ENCODE measurements at regions not wholly inside any gene's neighbourhood (a gene's known extent, or its start where the extent isn't known, plus 50 kb on each side); places are given as distances from the start of the nearest gene placed in this dataset.
"Not testable (repeated sequence)": the region's sequence is repeated elsewhere in the genome, so short reads cannot be mapped to it uniquely, and the experiment has no call there.

DNA sequence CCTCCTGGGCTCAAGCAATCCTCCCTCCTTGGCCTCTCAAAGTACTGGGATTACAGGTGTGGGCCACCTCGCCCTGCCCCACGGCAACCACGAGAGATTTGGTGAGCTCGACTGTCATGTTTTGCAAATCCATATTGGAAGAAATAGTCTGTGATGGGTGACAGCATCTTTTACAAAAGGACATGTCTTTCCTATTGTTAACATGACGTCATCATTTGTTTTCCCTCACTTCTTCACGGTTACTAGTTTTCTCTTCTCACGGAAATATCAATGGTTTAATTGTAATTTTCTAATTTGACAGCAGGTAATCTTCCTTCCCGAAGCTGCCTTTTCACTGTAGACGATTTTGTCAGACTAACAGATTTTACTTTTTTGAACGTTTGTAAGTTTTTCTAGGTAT, 110.8 kb upstream of the GREM2 start:
- no peak for DNase-seq (ENCODE audit: low read depth)

DNA sequence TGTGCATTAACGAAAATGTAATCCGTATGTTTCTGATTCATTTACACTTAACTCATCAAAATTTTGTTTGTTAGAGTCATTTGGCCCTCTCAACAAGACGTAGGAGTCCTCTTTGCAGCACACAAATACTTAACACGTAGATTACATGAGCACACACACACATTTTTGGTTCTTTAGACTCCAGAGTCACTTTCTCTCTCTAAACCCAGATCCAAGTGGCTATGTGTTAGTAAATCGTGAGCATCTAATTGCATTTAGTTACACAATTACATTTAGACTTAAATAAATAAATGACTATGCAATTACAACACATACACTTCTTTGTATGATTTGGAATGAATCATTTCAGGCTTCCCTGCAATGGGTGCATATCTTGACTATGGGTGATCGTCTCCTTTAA, 109.0 kb upstream of the GREM2 start:
- peak; percentile 52 for DNase-seq (ENCODE audit: low read depth)

DNA sequence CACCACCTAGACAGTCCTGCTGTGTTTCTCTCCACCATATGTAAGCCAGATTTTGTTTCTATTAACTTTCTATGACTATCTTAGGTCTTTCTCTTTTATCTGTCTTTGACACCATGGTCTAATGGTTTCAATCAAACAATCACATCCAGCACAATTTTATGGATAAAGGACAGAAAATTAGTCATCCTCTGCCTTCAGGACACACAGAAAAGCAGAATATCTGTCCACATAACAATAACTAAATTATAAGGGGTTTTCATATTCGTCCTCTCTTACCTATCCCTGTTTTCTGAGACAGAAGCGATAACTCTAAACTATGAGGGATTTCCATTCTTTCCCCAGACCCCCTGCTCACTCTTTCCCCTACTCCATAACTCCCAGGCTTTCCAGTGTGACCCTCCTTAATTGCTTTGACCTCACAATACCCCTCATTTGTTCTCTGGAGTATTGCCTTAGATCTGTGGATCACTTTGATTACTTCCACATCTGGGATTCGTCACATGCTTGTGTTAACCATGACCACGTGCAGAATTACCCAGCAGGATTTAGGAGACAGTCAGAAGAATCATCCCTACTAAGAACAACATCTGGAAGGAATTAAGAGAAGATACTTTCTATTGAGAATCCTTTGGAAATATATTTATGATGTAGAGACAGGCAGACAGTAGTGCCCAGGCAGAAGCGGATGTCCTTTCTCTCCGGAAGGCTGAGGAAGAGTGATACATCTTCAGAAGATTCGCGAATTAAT, 108.2 kb upstream of the GREM2 start:
- peak; percentile 81 for DNase-seq (ENCODE audit: low read depth)

DNA sequence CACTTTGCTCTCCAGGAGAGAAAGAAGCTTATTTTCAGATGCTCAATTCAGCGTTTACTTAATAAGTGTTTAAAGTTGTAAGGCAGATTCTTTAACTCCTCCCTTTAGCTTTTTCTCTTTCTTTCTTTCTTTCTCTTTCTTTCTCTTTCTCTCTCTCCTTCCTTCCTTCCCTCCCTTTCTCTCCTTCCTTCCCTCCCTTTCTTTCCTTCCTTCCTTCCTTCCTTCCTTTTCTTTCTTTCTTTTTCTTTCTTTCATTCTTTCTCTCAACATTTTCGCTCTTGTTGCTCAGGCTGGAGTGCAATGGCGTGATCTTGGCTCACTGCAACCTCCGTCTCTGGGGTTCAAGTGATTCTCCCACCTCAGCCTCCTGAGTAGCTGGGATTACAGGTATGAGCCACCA, 104.6 kb upstream of the GREM2 start:
- DNase-seq (ENCODE audit: low read depth) = not testable (repeated sequence)

DNA sequence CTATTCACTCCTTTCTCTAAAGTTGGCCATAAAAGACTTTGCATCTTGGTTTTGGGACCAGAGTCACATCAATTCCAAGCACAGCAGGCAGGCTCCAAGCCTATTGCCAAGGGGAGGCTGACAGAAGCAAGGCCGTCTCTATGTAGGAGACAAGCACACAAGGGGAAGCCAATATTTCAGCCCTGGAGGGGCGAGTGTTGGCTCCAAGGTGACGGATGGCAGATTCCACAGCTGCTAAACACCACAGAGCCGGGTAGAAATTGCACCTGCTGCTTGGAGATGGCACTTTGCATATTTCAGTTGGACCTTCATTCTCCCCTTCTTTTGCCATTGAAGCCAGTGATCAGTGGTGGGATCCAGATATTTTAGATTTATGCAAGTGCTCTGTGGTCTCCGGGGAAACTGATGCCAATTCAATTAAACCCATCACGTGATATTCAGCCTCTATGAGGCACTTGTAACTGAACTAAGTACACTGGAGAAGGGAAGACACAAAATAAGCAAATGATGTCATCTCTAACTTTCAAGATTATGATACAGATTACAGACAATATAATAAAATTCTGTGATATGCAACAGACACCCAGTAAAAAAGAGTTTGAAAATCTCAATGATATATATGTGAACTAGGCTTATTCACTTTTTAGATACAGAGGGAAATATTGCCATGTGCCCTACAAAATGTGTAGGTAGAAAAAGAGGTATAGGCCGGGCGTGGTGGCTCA, 102.8 kb upstream of the GREM2 start:
- no peak for DNase-seq (ENCODE audit: low read depth)

DNA sequence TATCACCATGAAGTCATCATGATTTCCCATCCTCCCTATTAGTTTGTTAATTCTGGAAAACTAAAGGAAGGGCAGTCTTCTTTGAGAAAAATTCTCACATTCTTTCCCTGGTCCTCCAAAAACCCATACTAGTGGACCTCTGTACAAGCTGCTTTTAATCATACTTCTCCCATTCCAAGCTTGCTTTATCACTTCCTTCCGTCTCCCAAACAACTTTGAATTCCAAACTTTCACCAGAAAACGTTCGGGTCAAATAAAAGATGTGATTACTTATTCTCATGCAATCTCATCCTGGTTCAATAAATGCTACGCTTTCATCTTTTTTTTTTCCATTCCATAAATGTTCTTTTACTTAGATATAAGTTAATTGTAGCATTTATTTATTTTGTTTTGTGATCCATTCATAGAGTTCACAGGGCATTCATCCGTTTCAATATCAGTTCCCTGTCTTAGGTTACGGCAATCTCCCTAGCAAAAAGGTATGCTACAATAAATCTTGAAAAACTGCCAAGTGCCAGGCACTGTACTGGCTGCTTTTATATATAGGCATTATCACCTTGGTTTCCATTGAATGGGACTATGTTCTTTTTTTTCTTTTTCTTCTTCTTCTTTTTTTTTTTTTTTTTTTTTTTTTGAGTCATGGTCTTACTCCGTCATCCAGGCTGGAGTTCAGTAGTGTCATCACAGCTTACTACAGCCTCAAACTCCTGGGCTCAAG, 100.2 kb upstream of the GREM2 start:
- peak; percentile 94 for DNase-seq (ENCODE audit: low read depth)

DNA sequence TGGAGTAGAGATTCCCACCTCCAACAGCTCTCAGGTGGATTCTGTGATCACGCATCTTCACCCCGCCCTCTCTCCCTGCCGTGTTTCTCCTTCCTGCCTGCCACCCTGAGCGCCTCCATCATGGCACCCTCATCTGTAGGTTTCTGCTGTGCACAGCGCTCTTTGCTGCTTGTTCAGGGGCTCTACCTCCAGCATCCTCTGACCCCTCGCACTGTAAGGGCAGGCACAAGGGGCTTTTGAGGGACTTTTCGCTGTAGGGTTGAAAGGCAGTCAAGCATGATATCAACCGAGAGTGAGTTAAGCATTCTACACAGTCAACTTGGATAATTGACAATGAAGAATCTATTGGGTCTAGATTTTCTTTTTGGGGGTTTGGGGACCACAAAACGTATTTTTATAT, 99.1 kb upstream of the GREM2 start:
- DNase-seq (ENCODE audit: low read depth) = no peak

DNA sequence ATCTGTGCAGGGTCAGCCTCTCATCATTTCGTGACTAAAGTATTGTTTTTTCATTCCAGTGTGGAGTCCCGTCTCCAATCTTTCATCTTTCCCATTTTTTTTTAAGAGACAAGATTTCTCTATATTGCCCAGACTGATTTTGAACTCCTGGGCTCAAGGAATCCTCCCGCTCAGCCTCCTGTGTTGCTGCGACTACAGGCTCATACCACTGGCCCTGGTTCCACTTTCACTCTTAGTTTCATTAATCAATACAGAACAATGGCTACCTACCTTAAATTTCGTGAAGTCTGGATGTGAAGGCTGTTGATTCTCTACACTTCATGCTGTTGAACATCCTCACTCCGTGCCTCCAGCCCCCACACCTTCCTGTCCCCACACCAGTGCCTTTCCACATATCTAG, 97.7 kb upstream of the GREM2 start:
- DNase-seq (ENCODE audit: low read depth) = no peak

DNA sequence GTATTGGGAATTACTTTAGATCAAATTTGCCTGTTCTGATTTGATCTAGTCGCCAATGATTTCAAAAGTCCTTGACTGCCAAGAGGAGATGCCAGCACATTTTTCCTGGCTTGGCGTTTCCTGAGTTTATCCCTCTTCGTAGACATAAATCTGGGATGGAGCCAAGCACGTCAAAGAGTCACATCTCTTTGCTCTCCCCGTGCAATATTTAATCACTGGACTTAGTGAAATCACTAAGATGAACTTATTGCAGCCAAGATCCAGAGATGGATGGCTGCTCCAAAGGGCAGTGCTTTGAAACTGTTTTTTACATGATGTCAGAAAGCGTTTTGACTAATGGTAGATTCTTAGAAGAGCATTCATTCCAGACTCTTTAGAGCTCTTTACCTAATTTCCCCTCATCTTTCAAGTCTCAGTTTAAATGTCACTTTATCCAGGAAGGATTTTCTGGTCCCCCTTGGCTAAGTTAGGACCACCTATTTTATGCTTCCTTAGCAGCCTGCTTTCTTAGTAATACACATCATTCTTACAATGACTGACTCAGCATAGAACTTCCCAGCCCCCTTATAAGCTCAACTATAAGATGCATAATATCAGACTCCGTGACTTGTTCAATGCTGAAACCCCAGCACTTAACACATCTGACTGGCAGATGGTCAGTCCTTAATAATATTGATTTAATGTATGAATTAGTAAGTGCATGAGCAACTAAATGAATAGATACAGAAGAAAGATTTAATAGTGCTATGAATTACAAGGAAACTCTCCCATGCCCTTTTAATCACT, 94.4 kb upstream of the GREM2 start:
- peak; percentile 81 for DNase-seq (ENCODE audit: low read depth)

DNA sequence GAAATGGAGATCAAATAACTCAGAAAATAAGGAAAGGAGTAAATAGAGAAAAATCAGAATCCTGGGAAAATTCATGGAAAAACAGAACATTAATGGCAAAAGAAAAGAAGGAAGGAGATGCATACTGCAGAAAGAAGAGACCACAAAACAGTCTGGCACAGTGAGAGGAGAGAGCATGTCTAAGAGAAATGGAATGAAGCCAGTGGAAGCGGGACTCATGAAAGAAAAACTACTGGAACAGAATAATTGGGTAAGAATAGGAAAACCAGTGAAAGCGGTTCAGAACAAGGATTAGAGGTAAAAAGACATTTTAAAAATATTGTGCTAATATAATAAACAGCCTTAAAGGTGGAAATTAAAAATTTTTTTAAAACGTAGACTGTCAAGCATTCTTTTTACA, 93.6 kb upstream of the GREM2 start:
- DNase-seq (ENCODE audit: low read depth) = peak; percentile 85

DNA sequence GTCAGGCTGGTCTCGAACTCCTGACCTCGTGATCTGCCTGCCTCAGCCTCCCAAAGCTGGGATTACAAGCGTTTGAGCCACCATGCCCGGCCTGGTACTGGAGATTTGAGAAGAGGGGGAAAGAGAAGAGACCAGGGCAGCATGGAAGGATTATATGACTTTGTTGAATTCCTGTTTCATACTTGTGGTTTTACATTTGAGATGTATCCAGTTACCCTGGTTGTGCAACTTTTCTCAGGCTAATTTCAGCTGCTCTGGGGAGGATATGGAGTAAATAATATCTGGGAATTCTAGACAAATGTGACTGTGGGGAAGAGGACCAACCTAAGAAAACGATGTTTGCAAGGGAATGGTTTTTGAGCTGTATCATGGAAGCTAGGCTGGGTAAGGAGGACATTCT, 89.5 kb upstream of the GREM2 start:
- DNase-seq (ENCODE audit: low read depth) = peak; percentile 93

DNA sequence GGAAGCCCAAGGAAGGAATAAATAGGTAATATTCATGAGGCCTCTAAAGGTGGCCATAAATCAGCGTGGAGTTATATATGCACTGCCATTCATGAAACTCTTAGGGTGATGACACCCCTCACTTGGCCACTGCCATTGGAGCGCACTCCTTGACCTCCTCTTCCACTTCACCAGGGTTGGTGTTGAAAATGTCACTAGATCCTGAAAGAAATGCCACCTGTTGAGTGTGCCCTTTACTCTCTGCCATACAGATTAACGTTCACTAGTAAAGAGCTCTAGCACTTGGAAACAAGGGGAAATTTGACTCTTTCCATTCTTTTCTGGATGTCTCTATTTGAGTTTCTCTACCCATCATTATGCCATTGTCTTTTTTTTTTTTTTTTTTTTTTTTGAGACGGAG, 83.5 kb upstream of the GREM2 start:
- DNase-seq (ENCODE audit: low read depth) = no peak

DNA sequence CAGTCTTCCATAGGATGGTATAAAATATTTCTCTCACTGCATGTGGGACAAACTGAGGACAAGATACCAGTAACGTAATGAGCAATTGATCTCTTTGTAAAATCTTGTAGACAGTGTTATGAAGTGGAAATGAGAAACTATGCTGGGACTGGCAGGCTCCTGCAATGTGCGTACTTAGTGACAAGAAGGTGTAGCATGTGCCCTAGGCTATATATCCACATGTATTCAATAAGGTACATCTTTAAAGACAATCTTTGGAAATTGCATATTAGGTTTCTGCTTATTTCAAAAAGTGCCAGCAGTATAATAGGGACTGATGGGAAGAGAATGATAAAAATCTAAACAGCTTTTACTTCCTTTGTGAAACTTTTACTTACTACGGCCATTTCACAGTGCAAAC, 81.9 kb upstream of the GREM2 start:
- DNase-seq (ENCODE audit: low read depth) = no peak

DNA sequence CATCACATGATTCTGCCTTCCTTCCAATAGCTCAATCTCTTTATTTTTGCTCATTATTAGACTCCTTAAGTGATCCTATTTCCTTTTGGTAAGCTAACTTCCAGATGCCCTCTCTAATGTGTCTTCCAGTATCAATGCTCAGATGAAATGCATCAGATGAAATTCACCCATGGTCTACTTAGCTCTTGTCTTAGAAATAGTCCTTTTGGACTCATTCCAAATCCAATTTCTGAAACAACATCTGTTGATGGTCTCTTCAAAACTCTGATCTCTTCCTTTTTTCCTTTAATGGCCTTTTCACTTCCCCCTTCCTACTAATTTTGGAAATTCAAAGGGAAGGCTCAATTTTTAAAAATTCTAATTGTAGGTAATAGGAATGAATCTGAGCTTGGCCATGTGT, 81.1 kb upstream of the GREM2 start:
- no peak for DNase-seq (ENCODE audit: low read depth)

DNA sequence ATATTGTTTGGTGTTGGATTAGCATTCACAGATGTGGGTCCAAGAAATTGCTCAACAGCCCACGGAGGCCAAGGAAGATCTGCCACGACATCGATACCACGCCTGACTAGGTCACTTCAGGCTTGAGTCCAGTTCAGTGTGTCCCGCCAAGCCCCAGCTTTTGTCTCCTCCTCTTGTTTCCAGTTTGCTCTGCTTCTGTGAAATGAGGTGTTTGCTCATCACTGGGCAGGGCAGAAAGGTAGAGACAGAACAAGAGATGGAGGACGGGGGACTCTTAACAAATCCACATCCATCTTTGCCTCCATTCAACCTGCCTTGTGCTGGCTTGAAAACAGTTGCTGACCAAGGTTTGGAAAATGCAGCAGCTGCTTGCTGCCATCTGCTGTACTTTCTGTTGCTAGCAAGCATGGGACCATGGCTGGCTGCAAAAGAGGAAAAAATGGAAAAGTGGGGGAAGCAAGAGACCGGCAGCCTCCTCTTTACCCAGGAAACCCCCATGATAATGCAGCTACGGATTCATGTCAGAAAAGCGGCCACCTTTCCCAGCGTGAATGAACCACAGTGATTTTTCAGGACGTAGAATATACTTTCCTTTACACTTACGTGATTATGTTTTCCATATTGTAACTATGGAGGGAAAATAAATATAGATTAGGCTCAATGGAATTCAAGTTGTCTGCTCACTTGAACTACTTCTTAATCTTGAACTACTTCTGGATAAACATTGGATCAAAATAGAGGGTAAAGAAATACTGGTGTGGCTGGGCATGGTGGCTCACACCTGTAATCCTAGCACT, 80.2 kb upstream of the GREM2 start:
- peak; percentile 76 for DNase-seq (ENCODE audit: low read depth)

DNA sequence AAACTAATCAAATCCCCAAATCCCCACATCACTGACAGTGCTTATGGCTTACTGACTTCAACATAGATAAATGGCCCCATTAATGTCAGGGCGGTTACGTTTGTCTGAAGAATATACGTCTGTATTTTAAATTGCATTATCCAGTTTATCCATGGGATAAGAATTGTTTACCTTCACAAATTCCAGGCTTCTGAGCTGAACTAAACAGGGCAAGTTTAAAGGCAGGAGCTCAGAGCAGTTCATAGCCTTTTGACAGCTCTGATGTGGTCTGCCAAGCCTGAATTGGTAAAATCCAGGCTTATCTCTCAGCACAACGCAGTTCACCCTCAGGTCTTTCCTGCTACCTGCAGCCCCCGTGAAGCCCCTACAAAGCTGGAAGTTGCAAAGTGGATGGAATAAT, 79.5 kb upstream of the GREM2 start:
- no peak for DNase-seq (ENCODE audit: low read depth)

DNA sequence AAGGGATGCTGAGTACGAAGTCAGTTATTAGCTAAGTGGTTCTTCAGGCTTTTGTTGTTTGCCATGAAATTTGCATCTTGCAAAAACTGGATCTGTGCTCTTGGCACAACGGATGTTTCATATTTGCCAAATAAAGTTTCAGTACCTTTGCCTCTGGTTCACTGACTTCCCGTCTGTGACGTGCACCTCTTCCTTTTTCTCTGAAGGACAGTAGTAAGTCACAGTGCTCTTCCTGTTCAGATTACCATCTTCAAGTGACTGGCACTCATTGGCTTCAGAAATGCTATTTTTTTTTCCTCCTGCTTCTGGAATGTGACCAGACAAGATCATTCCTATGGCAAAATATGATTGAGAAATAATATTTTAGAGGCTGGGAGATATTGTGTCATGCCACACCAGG, 75.9 kb upstream of the GREM2 start:
- no peak for DNase-seq (ENCODE audit: low read depth)

DNA sequence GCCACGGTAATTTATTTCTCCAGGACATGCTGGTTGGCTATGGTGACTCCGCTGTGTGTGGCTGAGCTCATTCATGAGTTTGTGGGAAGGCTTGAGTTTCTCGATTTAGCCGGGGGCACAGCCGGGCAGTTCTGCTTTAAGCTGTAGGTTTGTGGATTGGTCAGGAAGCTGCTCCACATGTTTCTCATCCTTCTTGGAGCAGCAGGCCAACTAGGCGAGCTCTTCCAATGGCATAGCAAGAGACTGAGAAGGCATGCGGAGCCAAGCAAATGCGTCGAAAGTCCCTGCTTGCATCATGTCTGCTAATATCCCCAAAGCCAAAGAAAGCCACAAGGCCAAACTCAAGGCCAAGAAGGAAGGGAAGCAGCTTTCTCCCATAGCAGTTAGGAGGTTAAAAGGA, 71.6 kb upstream of the GREM2 start:
- DNase-seq (ENCODE audit: low read depth) = peak; percentile 52

DNA sequence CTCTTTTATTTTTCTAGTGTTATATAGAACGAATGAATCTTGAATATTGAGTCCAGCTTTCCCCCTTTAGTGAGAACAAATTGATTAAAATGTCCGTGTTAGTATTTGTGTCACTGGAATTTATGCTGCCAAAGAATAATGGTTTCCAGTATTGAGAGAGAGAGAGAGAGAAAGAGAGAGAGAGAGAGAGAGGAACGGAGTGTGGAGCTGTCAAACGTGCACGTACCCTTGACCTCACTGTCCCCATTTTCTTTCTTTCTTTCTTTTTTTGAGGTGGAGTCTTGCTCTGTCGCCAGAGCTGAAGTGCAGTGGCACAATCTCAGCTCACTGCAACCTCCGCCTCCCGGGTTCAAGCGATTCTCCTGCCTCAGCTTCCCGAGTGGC, 70.9 kb upstream of the GREM2 start:
- no peak for DNase-seq (ENCODE audit: low read depth)

DNA sequence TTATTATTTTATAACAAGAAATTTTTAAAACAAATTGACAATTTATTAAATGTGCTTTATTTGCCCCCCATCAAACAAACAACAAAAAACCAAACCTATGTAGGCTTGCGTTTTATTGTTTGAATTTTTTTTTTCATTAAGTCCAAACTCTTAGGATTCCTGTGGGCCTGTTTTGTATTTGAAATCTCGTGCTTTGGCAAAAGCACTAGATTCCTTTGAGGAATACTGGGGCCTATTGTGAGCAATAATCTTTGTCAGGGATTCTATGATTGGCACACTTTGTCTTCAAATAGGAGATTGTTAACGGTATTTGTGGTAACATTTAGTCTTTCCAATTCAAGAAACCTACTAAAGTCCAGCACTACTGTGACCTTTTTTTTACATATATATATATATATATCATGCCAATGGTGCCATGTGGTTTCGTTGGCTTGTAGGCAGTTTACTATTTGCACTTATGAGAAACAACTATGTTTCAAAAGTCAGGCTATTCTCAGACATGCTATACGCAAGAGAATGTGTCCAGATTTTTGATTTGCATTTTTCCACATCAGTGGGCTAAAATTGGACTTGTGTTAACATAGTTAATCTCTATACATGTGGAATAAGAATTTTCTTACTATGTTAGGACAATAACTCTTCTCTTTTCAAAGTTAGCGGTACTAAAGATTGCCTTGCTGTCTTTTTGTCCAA, 70.4 kb upstream of the GREM2 start:
- DNase-seq (ENCODE audit: low read depth) = no peak

All from EH (cell line).